EH (cell line): ENCODE measurements at regions not wholly inside any gene's neighbourhood (a gene's known extent, or its start where the extent isn't known, plus 50 kb on each side); places are given as distances from the start of the nearest gene placed in this dataset.
A peak's percentile ranks its signal among the peaks of the same experiment; 100 is the strongest.
"Not testable (repeated sequence)": the region's sequence is repeated elsewhere in the genome, so short reads cannot be mapped to it uniquely, and the experiment has no call there.

Experiments
- DNase-seq: peaks from one replicate; pipeline ENCODE4 v3.0.0-alpha.2; 2015; ENCODE audit warnings: low read depth

DNA sequence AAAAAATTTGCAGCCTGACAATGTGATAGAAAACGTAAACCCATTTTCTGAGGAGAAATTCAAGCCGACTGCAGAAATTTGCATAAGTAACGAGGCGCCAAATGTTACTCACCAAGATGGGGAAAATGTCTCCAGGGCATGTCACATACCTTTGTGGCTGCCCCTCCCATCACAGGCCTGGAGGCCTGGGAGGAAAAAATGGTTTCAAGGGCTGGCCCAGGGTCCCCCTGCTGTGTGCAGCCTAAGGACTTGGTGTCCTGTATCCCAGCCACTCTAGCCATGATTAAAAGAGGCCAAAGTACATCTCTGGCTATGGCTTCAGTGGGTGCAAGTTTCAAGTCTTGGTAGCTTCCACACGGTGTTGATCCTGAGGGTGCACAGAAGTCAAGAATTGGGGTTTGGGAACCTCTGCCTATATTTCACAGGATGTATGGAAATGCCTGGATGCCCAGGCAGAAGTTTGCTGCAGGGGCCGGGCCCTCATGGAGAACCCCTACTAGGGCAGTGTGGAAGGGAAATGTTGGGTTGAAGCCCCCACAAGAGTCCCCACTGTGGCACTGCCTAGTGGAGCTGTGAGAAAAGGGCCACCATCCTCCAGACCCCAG lies 1842.3 kb downstream of the PCDH9 start:
- no peak for DNase-seq

DNA sequence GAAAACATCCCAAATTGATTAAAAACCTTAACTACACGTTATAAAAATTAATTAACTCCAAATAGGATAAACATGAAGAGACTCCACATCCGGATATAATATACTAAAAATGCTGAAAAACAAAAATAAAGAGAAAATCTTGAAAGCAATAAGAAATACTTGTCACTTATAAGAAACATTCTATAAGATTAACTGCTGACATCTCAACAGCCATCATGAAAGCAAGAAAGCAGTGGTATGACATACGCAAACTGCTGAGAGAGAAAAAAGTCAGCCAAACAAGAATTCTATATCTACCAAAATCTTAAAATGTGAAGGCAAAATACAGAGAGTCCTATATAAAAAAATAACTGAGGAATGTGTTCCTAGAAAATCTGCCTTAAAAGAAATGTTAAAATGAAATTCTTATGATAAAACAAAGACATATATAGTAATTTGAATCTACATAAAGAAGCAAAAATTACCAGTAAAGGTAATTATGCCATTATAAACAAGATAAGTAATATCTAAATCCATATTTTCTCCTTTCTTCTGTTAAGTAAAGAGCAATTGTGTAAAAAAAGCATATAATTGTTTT lies 1851.1 kb downstream of the PCDH9 start:
- DNase-seq, result peak; percentile 26

DNA sequence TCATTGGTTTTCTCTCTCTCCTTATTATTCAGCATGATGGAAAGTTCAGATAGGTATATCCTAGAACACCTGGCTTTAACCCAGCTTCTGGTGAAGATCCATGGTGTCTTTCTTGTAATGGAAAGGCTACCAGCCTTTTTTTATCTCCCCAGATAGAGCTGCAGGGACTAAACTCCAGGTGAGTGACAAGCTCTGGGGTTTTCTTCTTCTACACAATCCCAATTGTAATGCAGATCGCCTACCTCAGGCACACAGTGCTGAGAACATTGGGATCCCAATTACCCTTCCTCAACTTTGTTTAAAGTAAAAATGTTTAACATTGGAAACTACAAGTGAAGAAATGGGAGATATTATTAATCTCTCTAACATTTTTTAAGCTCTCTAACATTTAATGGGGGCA lies 1851.7 kb downstream of the PCDH9 start:
- no peak for DNase-seq

DNA sequence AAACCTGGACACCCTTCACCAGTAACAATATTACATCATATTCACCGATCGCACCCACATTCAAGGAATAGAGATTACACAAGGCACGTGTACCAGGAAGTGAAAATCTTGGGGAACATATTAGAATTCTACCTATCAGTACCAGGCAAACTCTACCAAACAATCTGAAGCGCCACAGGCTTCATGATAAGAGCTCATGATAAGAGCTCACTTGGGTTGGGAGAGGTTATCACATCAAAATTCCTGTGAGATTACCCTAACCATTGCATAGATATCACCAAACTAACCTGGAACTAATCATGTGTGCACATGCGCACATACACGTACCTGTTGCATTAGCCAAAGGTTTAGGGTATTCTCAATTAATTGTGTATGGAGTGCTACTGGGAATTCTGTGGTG lies 1861.3 kb downstream of the PCDH9 start:
- no peak for DNase-seq

DNA sequence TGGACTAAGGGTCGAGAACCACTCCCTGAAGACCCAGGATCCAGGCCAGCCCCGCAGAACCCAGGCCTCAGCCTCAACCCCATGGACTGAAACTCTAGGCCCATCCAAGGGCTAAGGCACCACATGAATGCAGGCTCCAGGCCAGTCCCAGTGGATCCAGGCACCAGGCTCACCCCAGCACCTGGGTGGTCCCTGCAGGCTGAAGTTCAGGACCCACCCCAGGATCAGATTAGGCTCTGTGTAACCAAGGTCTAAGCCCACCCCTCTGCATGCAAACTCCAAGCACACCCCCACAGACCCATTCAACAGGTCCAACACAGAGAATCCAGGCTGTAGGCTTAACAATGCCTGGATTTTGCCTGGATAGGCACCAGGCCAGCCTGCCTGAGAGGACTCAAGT lies 1876.2 kb downstream of the PCDH9 start:
- no peak for DNase-seq

DNA sequence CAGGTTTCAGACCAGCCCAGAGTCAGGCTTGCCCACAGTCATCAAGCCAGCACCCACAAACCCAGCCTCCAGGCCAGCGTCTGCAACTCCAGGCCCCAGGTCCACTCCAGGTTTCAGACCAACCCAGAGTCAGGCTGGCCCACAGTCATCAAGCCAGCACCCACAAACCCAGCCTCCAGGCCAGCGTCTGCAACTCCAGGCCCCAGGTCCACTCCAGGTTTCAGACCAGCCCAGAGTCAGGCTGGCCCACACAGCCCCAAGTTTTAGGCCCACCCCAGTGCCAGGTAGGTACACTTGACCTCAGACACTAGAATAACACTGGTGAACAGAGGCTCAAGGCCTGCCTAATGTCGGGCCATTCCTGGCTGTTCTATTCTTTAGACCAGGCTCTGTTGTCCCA lies 1877.0 kb downstream of the PCDH9 start:
- DNase-seq, result not testable (repeated sequence)

DNA sequence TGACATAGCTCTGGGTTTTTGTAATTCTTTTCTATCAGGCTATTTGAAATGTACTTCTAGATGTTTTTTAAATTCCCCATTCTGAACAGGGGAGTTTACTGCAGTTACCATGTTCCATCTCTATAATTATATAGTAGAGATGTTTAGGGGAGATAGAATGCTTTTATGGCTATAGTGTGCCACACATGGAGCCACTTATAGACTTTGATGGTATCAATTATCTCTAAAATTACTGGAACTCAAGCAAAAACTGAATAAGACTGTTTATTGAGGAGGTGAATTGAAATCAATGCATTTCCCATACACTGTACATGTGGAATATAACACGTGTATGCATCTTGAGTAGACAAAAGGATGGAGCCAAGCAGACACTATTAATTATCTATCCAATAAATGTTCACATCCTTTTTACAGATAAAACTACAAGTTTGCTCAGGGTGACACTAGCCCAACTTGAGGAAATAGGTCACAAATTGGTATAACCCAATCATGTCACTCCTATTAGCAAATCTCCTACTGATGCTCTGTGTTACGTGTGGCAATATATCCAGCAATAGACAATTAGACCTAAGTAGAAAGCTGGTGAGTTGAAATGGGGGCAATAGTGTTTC lies 1882.6 kb downstream of the PCDH9 start:
- no peak for DNase-seq

DNA sequence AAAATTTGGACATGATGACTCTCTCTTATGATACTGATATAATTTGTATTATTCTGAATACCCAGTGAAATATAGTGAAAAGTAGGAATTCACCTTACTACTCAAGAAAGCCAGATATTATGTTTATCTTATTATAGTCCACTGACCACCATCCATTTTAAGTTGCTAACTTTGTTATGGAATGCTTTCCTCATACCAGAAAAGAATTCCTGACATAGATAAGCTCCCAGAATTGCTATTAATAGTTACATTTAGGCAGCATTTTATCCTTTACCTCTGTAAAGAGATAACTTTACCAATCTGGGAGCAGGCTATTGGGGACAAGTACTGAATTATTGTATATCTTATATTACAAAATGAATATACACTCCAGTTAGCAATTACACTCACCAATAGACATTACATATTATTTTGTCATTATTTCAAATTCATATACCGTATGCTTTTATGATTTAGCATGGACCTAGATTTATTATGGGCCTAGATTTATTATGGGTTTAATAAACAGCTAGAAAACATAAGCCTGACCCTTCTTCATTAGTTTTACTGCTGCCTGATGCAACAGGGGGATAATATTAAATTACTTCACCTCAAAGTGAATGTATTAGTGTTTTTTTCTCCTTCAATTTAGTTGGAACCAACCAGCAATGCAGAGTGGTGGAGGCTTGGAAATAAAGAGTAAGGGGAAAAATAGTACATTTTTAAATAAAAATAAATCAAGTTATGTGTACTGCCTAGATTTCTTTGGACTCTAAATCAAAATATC lies 1886.1 kb downstream of the PCDH9 start:
- DNase-seq, result peak; percentile 34

DNA sequence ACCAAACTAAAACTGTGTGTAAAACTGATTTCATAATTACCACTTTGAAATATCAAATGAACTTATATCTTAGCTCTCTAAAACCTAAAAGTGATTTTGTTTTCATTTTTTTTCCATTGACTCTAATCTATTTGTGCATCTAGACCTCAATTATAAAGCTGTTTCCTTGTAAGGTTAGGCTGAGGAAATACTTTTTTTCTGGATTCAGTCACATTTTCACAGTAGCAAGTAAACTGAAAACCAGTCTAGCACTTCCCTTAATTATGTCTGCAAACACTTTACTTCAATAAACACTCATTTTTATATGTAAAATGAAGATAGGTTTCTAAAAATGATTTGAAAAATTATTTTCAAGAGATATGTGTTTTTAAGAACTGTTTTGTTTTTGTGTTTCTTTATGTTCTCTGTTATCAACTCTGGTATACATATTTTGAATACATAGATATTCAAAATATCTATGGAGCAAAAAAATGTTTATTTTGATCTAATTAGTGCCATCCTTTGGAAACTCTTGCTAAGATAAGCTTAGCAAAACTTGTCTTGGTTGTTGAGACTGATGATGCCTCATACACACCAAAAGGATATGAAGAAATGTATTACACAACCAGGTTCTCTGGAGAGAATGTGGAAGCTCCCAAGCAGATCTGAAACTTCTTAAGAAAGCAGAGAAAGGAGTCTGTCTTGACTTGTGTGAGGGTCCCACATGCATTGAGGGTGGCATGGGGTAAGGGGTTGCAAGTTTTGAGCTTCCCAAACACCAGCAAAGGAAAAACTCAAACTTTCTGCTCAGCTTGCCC lies 1887.4 kb downstream of the PCDH9 start:
- peak; percentile 22 for DNase-seq

DNA sequence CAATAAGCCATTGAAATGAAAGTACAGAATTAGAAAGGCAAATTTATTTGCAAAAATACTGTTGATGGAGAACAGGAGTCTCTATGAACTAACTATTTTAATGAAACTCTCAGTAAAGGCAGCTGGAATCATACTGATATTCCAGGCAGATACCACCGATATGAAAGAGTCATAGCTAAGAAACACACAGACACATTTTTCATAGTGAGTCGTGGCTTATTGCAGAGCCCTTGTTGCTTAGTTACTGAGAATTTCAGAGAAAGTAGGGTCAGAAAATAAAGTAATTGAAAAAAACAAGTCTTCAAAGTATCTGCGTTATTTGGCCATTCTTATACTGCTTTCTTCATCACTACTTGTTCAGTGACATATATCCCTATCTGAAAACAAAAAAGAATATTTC lies 1890.9 kb downstream of the PCDH9 start:
- peak; percentile 55 for DNase-seq

DNA sequence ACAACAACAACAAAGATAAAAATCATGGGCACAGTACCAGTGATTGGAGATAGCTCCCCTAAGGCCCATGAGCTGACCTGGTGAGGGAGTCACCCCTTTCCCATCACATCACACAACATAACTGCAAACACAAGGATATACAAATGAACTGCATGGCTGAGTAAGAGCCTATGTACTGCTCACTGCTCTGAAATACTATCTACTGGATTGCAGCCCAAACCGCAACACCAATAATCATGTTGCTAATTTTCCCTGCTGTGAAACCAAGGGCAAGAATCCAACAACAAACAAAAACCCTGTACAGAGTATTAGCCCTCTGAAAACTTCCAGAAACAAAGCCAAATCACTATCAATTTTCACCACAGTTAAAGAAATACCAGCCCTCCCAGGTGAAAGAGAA lies 1893.2 kb downstream of the PCDH9 start:
- peak; percentile 46 for DNase-seq

DNA sequence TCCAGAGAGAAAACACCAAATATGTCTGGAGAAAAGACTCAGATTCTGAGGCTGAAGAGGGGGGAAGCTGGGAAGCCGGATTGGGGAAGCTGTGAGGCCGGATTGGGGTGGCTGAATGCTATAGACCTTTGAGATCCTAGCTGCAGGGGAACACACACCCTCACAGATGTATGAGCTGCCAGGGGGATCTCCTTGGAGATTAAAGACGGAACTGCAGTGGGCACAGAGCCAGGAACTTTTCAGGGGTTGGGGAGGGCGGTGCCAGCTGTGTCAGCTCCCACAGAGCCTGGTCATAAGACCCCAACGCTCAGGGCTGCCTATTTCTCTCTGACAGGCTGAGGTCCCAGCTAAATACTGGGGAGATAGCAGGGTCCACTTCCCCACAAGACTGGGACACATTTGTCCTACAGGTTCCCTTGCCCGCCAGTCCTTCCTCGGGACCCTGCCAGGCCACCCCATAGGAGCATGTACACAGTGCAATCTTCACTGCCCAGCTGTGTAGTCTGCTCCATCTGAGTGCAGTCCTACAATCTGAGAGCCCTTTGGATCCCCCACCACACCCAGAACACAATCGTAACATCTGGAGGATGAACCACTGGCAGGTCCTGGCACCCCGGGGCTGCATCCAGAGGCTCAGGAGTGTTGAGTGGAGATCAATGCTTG lies 1893.9 kb downstream of the PCDH9 start:
- no peak for DNase-seq

DNA sequence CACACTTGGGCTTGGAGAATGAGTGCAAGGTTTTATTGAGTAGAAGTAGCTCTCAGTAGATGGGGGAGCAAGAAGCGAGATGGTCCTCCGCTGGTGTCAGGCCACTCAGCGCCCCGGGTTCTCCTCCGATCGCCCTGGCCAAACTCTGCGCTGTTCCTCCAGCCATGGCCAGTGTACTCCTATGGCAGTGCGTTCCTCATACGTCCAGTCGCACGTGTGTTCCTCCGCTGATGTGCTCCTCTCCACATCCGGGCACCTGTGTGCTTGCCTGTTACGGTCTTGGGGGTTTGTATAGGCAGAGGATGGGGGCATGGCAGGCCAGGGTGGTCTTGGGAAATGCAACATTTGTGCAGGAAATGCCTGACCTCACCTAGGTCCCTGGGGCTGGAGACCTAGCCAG lies 1899.4 kb downstream of the PCDH9 start:
- DNase-seq, result no peak

DNA sequence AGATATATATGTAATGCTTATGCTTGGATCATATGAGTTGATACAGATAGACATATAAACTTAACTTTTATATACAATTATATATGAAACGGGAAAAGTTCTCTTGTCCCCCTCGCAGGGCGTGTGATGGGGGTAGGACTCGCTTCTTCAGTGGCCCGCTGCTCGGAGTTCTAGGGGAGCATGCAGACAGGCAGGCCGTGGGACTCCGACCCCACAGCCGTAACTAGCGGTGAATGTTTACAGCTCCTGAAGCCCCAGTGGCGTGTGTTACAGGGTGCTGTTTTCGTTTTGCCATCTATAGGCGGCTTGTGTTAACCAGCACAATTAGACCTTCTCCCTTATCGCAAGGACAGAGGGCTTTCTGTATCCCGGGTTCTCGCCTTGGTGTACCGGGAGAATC lies 1899.8 kb downstream of the PCDH9 start:
- DNase-seq, result no peak

DNA sequence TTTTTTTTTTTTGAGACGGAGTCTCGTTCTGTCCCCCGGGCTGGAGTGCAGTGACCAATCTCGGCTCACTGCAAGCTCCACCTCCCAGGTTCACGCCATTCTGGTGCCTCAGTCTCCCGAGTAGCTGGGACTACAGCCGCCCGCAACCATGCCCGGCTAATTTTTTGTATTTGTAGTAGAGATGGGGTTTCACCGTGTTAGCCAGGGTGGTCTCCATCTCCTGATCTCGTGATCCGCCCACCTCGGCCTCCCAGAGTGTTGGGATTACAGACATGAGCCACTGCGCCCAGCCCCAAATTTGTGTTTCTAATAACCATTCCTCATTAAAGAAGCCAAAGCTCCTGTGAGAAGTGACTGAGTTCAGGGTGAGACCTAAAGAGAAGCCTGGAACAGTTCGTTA lies 1906.9 kb downstream of the PCDH9 start:
- DNase-seq, result not testable (repeated sequence)

DNA sequence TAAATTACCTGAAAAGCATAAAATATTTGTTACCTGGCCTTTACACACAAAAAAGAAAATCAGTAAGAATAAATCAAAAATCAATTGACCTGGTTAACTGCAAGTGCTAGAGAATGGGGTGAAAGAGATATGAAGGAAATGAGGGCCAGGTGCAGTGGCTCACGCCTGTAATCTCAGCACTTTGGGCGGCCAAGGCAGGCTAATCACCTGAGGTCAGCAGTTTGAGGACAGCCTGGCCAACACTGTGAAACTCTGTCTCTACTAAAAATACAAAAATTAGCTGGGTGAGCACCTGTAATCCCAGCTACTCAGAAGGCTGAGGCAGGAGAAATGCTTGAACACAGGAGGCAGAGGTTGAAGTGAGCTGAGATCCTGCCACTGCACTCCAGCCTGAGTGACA lies 1908.7 kb downstream of the PCDH9 start:
- not testable (repeated sequence) for DNase-seq

DNA sequence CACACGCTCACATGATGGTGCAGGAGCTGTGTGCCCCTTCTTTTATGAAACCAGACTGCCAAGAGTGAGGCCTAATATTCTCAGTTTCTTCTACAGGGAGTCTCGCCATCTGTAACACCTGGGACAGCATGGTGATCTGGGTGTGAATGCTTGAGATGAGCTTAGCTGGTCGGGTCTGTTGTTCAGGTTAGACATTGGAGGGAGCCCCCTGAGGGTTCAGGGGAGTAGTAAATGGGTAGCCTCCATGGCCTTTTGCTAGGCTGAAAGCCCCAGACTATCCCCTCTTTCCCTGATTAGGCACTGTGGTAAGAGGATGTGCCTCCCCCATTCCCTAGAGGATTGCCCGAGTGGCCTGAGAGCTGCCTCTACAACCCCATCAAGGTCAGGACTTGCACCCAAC lies 1916.1 kb downstream of the PCDH9 start:
- DNase-seq, result no peak

DNA sequence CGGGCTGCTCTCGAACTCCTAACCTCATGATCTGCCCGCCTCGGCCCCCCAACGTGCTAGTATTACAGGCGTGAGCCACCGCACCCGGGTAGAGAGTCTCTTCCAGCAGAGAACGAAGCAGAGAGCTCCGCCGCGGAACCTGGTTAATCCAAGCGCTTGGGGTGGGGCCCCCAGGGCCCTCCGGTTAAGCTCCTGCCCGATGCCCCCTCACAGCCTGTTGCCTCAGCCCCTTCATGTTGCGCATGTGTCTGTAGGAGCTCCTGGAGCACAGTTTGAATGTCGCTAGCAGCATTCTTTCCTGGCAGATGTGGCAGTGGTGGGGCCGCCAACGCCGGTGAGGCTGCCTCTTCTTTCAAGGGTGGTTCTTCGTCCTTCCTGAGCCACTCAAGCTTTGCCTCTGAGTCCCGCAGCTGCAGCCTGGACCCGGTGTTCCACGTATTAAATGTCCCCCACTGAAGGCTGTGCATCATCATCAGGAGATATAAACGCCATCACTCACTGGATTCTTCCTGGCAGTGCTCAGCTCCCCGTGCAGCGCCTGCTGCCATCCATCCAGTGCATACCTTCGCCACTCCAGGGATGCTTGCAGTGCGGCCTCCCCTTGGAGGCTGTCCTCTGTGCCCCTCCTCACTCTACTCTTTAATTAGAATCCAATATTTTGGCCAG lies 1919.3 kb downstream of the PCDH9 start:
- DNase-seq, result no peak

DNA sequence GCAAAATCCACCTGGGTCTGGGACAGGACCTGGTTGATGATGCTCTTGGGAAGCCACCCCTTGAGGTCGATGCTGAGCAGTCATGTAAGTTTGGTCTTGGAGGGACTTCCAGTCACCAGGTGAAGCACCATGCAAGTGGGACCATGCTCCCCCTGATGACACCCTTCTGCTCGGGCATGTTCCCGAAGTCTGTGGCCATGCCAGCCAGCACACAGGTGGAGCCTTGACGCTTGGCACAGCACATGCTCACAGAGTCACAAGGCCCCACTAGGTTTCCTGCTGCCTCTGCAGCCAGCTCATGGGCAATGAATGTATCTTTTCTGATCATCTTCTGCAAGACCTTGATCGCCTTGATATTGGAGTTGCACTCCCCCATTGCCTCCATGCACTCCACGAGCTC lies 1920.2 kb downstream of the PCDH9 start:
- DNase-seq, result no peak

DNA sequence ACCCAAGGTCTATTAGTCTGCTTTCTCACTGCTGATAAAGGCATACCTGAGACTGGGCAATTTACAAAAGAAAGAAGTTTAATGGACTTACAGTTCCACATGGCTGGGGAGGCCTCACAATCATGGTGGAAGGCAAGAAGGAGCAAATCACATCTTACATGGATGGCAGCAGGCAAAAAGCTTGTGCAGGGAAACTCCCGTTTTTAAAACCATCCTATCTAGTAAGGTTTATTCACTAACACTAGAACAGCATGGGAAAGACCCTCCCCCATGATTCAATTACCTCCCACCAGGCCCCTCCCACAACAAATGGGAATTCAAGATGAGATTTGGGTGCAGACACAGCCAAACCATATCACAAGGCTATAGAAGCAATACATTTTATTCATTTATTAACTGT lies 1921.4 kb downstream of the PCDH9 start:
- DNase-seq, result not testable (repeated sequence)

DNA sequence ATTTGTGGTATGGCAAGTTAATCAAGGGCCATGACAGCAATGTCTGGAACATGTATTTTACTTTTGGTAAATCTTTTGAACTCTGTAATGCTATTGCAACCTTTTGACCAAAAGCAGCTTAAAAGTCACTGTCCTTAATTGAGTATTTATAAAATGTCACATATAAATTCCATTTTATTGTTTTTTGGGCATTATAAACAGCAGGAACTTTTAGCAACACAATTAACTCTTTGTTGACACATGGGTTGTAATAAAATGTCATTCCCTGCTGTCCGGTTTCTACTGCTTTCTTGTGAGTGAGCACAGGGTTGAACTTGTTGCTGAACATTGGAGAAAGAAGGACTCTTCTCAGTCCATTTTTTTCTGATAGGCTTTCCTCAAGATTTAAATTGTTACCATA lies 1923.1 kb downstream of the PCDH9 start:
- DNase-seq, result no peak
